H9 (cell line): ENCODE measurements at regions not wholly inside any gene's neighbourhood (a gene's known extent, or its start where the extent isn't known, plus 50 kb on each side); places are given as distances from the start of the nearest gene placed in this dataset.

ENCODE experiments used
- DNase-seq: peaks from one replicate; pipeline ENCODE4 v3.0.0-alpha.2; 2017
- H2AFZ ChIP-seq: one replicate; pipeline ENCODE4 v1.6.1; 2013; ENCODE audit warnings: mild to moderate bottlenecking, low read length, control low read depth, moderate library complexity
- H2AK5ac ChIP-seq: 2 replicates; pipeline ENCODE4 v1.6.1; 2013; ENCODE audit warnings: low read length, control low read depth, mixed read lengths; ENCODE audit not compliant: insufficient read length
- H2BK120ac ChIP-seq: one replicate; pipeline ENCODE4 v1.6.1; 2013; ENCODE audit warnings: low read depth, mild to moderate bottlenecking, low read length, control low read depth, inconsistent platforms; ENCODE audit not compliant: poor library complexity, severe bottlenecking
- H2BK12ac ChIP-seq: 2 replicates; pipeline ENCODE4 v1.6.1; 2013; ENCODE audit warnings: low read length, control low read depth, mixed read lengths, low read depth; ENCODE audit not compliant: insufficient read length
- H2BK15ac ChIP-seq: 2 replicates; pipeline ENCODE4 v1.6.1; 2013; ENCODE audit warnings: low read depth, low read length, control low read depth
- H2BK20ac ChIP-seq: one replicate; pipeline ENCODE4 v1.6.1; 2013; ENCODE audit warnings: low read depth, mild to moderate bottlenecking, low read length, control low read depth, inconsistent platforms; ENCODE audit not compliant: poor library complexity, severe bottlenecking
- H2BK5ac ChIP-seq: 2 replicates; pipeline ENCODE4 v1.6.1; 2013; ENCODE audit warnings: low read length, control low read depth, mixed read lengths; ENCODE audit not compliant: insufficient read length
- H3K14ac ChIP-seq: 2 replicates; pipeline ENCODE4 v1.6.1; 2013; ENCODE audit warnings: low read length, control low read depth; ENCODE audit not compliant: insufficient read depth
- H3K18ac ChIP-seq: 2 replicates; pipeline ENCODE4 v1.6.1; 2013; ENCODE audit warnings: low read depth, mild to moderate bottlenecking, mixed read lengths, low read length, control low read depth; ENCODE audit not compliant: insufficient read length
- H3K23ac ChIP-seq: 2 replicates; pipeline ENCODE4 v1.6.1; 2013; ENCODE audit warnings: low read length, control low read depth, mixed read lengths, low read depth; ENCODE audit not compliant: insufficient read length
- H3K23me2 ChIP-seq: 2 replicates; pipeline ENCODE4 v1.6.1; 2013; ENCODE audit warnings: low read depth, mild to moderate bottlenecking, mixed read lengths, low read length, control low read depth; ENCODE audit not compliant: insufficient read length, poor library complexity, severe bottlenecking
- H3K27ac ChIP-seq: 2 replicates; pipeline ENCODE4 v1.5.1; 2013; ENCODE audit warnings: low read length, control low read depth, mixed read lengths, low read depth; ENCODE audit not compliant: insufficient read length
- H3K27me3 ChIP-seq: 2 replicates; pipeline ENCODE4 v1.6.1; 2013; ENCODE audit warnings: low read length, control low read depth, inconsistent platforms; ENCODE audit not compliant: insufficient read depth
- H3K4ac ChIP-seq: 2 replicates; pipeline ENCODE4 v1.6.1; 2013; ENCODE audit warnings: low read depth, mild to moderate bottlenecking, control low read depth, inconsistent platforms, low read length, moderate library complexity
- H3K4me1 ChIP-seq: 2 replicates; pipeline ENCODE4 v1.6.1; 2013; ENCODE audit warnings: low read length, control low read depth, inconsistent platforms; ENCODE audit not compliant: insufficient read depth
- H3K4me2 ChIP-seq: 2 replicates; pipeline ENCODE4 v1.6.1; 2013; ENCODE audit warnings: low read length, control low read depth, mixed read lengths; ENCODE audit not compliant: insufficient read length, insufficient read depth
- H3K56ac ChIP-seq: 2 replicates; pipeline ENCODE4 v1.6.1; 2013; ENCODE audit warnings: low read depth, mild to moderate bottlenecking, mixed read lengths, low read length, control low read depth; ENCODE audit not compliant: insufficient read length
- H3K79me1 ChIP-seq: 2 replicates; pipeline ENCODE4 v1.6.1; 2013; ENCODE audit warnings: low read depth, mild to moderate bottlenecking, moderate library complexity, low read length, control low read depth, inconsistent platforms; ENCODE audit not compliant: insufficient read depth, poor library complexity, severe bottlenecking
- H3K79me2 ChIP-seq: 2 replicates; pipeline ENCODE4 v1.6.1; 2013; ENCODE audit warnings: low read length, control low read depth, inconsistent platforms; ENCODE audit not compliant: insufficient read depth
- H3K9ac ChIP-seq: 2 replicates; pipeline ENCODE4 v1.6.1; 2013; ENCODE audit warnings: low read length, control low read depth, mixed read lengths; ENCODE audit not compliant: insufficient read length; ENCODE audit errors: extremely low read depth
- H3K9me3 ChIP-seq: one replicate; pipeline ENCODE4 v1.6.1; 2013; ENCODE audit warnings: low read depth, low read length, inconsistent platforms; ENCODE audit not compliant: control insufficient read depth
- H3T11ph ChIP-seq: one replicate; pipeline ENCODE4 v1.6.1; 2013; ENCODE audit warnings: mild to moderate bottlenecking, low read length, control low read depth, inconsistent platforms
- H4K20me1 ChIP-seq: one replicate; pipeline ENCODE4 v1.6.1; 2013; ENCODE audit not compliant: control insufficient read depth, insufficient read length, insufficient read depth
- H4K5ac ChIP-seq: 2 replicates; pipeline ENCODE4 v1.6.1; 2013; ENCODE audit warnings: low read depth, mild to moderate bottlenecking, mixed read lengths, low read length, control low read depth; ENCODE audit not compliant: insufficient read length
- H4K8ac ChIP-seq: replicated peaks from 2 replicates; pipeline ENCODE4 v1.6.1; 2013; ENCODE audit warnings: low read length, control low read depth, mixed read lengths, low read depth; ENCODE audit not compliant: insufficient read length
- H4K91ac ChIP-seq: 2 replicates; pipeline ENCODE4 v1.6.1; 2013; ENCODE audit warnings: low read depth, mild to moderate bottlenecking, moderate library complexity, mixed read lengths, low read length, control low read depth; ENCODE audit not compliant: insufficient read length
- H3K27ac Mint-ChIP-seq, 3 experiments: 2 replicates in 2 of 3; 3 replicates in 1 of 3; pipeline ENCODE4 v1.8.0; 2020 to 2021; ENCODE audit warnings: mixed read lengths in 3 of 3, mild to moderate bottlenecking in 1 of 3, moderate library complexity in 1 of 3
- H3K27me3 Mint-ChIP-seq: 2 replicates; pipeline ENCODE4 v1.8.0; 2021; ENCODE audit warnings: low read depth, mild to moderate bottlenecking, moderate library complexity, mixed read lengths
- H3K36me3 Mint-ChIP-seq, 3 experiments: 2 replicates in 2 of 3; 3 replicates in 1 of 3; pipeline ENCODE4 v1.8.0; 2020 to 2021; ENCODE audit warnings: low read depth in 3 of 3, mixed read lengths in 3 of 3; ENCODE audit not compliant: insufficient read depth in 1 of 3
- H3K4me1 Mint-ChIP-seq, 2 experiments: 2 replicates each; pipeline ENCODE4 v1.8.0; 2020; ENCODE audit warnings: mixed read lengths in 2 of 2
- H3K4me3 Mint-ChIP-seq, 2 experiments: 2 replicates in 1 of 2; 3 replicates in 1 of 2; pipeline ENCODE4 v1.8.0; 2020 to 2021; ENCODE audit warnings: mild to moderate bottlenecking in 2 of 2, mixed read lengths in 2 of 2, moderate library complexity in 1 of 2
- H3K9me3 Mint-ChIP-seq, 2 experiments: 2 replicates in 1 of 2; 3 replicates in 1 of 2; pipeline ENCODE4 v1.8.0; 2020; ENCODE audit warnings: mild to moderate bottlenecking in 2 of 2, mixed read lengths in 2 of 2, moderate library complexity in 1 of 2
- CTCF ChIP-seq: fragments of 200-600 bp; sonication (generic); conservative IDR thresholded peaks from 3 replicates; pipeline ENCODE4 v1.8.0; 2021; ENCODE audit warnings: antibody characterized with exemption, mild to moderate bottlenecking
- WGBS: extraction: QIAGEN DNeasy Blood & Tissue Kit; methylation state at CpG from one replicate; pipeline ENCODE4 v1.1.7; 2013; ENCODE audit warnings: missing lambda C conversion rate, low lambda C conversion rate, mixed read lengths; ENCODE audit not compliant: insufficient read length; ENCODE audit errors: extremely low coverage; 5-methylcytosine and 5-hydroxymethylcytosine counted together

- Histone ChIP-seq H4K8ac (no peak overlapping the region), H3K27ac (no peak overlapping the region), H2BK15ac (no peak overlapping the region), H2BK12ac (no peak overlapping the region), H3K27me3 (no peaks in the 10 kb centered on the region), H2AK5ac (no peak overlapping the region), H3K14ac (no peak overlapping the region), H4K20me1 (no peaks in the 10 kb centered on the region), H3K79me1 (no peaks in the 10 kb centered on the region), H3K79me2 (no peaks in the 10 kb centered on the region), H3K23ac (no peak overlapping the region), H3T11ph (no peak overlapping the region), H3K23me2 (no peaks in the 10 kb centered on the region), H2BK20ac (no peak overlapping the region), H4K5ac (no peak overlapping the region), H2BK120ac (no peak overlapping the region), H3K9me3 (no peaks in the 10 kb centered on the region), H4K91ac (no peak overlapping the region), H2AFZ (no peak overlapping the region), H3K4ac (no peak overlapping the region), H3K4me2 (no peak overlapping the region), H3K4me1 (no peaks in the 10 kb centered on the region; the same call in 1 of the 2 replicates), H3K9ac (no peak overlapping the region), H3K18ac (no peak overlapping the region), H2BK5ac (no peak overlapping the region), H3K56ac (no peak overlapping the region)
- Mint-ChIP-seq H3K27me3 (no peaks in the 10 kb centered on the region), H3K27ac (no peak overlapping the region), H3K9me3 (peaks cover 25 to 40% of the 10 kb centered on the region in 2 experiments), H3K4me3 (no peak overlapping the region), H3K4me1 (peaks cover 9 to 17% of the 10 kb centered on the region in 2 experiments), H3K36me3 (peaks cover 16 to 36% (median 24%) of the 10 kb centered on the region in 3 experiments)
- no peak for DNase-seq
- no peak for TF ChIP-seq CTCF
- WGBS, result no CpG with 5 or more reads among the region's 4 CpGs
These were observed 185.3 kb downstream of the PYDC2 start for GRCh38 chr3:191646242-191646641.
